ENCODE measurements at regions not wholly inside any gene's neighbourhood (a gene's known extent, or its start where the extent isn't known, plus 50 kb on each side); places are given as distances from the start of the nearest gene placed in this dataset.

GRCh38 chr13:111558700-111559088 lies 238.3 kb downstream of the TEX29 start:
- TF ChIP-seq, protein P1, sequence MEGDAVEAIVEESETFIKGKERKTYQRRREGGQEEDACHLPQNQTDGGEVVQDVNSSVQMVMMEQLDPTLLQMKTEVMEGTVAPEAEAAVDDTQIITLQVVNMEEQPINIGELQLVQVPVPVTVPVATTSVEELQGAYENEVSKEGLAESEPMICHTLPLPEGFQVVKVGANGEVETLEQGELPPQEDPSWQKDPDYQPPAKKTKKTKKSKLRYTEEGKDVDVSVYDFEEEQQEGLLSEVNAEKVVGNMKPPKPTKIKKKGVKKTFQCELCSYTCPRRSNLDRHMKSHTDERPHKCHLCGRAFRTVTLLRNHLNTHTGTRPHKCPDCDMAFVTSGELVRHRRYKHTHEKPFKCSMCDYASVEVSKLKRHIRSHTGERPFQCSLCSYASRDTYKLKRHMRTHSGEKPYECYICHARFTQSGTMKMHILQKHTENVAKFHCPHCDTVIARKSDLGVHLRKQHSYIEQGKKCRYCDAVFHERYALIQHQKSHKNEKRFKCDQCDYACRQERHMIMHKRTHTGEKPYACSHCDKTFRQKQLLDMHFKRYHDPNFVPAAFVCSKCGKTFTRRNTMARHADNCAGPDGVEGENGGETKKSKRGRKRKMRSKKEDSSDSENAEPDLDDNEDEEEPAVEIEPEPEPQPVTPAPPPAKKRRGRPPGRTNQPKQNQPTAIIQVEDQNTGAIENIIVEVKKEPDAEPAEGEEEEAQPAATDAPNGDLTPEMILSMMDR (IDR thresholded peaks at IDR 0.05), result no peak
- Histone ChIP-seq H3K9me3 (no peaks in the 10 kb centered on the region), H3K27me3 (no peaks in the 10 kb centered on the region), H3K27ac (no peak overlapping the region), H3K4me1 (no peaks in the 10 kb centered on the region), H3K36me3 (no peaks in the 10 kb centered on the region), H3K4me3 (no peak overlapping the region)
- DNase-seq (ENCODE audit: low spot score), result no peak

GRCh38 chr13:111559612-111560403 lies 239.4 kb downstream of the TEX29 start:
- TF ChIP-seq, protein P1 (IDR thresholded peaks at IDR 0.05), result no peak
- H3K36me3 ChIP-seq, result no peaks in the 10 kb centered on the region
- no peaks in the 10 kb centered on the region for H3K9me3 ChIP-seq
- H3K27ac ChIP-seq, result no peak overlapping the region
- H3K4me1 ChIP-seq, result no peaks in the 10 kb centered on the region
- no peak overlapping the region for H3K4me3 ChIP-seq
- no peak for DNase-seq (ENCODE audit: low spot score)
- H3K27me3 ChIP-seq, result no peaks in the 10 kb centered on the region

- H3K27ac ChIP-seq, result no peak overlapping the region
- H3K4me3 ChIP-seq, result no peak overlapping the region
- no peaks in the 10 kb centered on the region for H3K4me1 ChIP-seq
- H3K27me3 ChIP-seq, result no peaks in the 10 kb centered on the region
- TF ChIP-seq, protein P1 (IDR thresholded peaks at IDR 0.05), result no peak
- DNase-seq (ENCODE audit: low spot score), result no peak
- no peaks in the 10 kb centered on the region for H3K9me3 ChIP-seq
- H3K36me3 ChIP-seq, result no peaks in the 10 kb centered on the region
Measured at GRCh38 chr13:111561091-111561781, 240.8 kb downstream of the TEX29 start.

- no peaks in the 10 kb centered on the region for H3K4me1 ChIP-seq
- H3K9me3 ChIP-seq, result no peaks in the 10 kb centered on the region
- DNase-seq (ENCODE audit: low spot score), result no peak
- no peaks in the 10 kb centered on the region for H3K27me3 ChIP-seq
- TF ChIP-seq, protein P1 (IDR thresholded peaks at IDR 0.05), result no peak
- H3K36me3 ChIP-seq, result no peaks in the 10 kb centered on the region
- H3K27ac ChIP-seq, result no peak overlapping the region
- H3K4me3 ChIP-seq, result no peak overlapping the region
Measured at GRCh38 chr13:111562716-111563115, 242.3 kb downstream of the TEX29 start.

DNA sequence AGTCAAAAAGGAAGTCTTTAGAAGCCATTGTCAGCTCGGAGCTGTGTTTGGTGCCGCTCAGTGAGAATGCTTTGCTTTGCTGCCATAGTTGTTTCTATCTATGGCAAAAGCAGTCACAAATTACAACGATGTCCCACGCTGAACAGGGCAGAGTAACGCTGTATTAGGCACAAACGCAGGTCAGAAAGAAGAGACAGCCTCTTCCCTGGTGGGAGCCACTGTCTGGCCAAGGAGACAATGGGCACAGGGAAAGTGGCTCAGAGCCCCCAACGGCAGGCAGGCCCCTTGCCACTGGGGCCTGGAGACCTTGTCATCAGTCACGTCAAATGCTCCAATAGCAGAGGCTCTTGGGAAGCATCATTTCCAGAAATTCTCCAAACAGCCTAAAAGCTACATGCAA lies 244.2 kb downstream of the TEX29 start:
- peaks cover 0 to 7% of the 10 kb centered on the region in 2 donors for H3K9me3 ChIP-seq
- no peaks in the 10 kb centered on the region for H3K4me1 ChIP-seq
- no peak for DNase-seq (ENCODE audit: low spot score)
- H3K4me3 ChIP-seq, result no peak overlapping the region
- no peaks in the 10 kb centered on the region for H3K36me3 ChIP-seq
- H3K27ac ChIP-seq, result no peak overlapping the region
- TF ChIP-seq, protein P1 (IDR thresholded peaks at IDR 0.05), result no peak
- no peaks in the 10 kb centered on the region for H3K27me3 ChIP-seq
